ENCODE measurements at regions not wholly inside any gene's neighbourhood (a gene's known extent, or its start where the extent isn't known, plus 50 kb on each side); places are given as distances from the start of the nearest gene placed in this dataset.

GRCh38 chr11:71198823-71199165 is 53.6 kb downstream of the SHANK2 start:
- Histone ChIP-seq H3K27me3 (no peaks in the 10 kb centered on the region), H3K36me3 (no peaks in the 10 kb centered on the region), H3K4me3 (no peak overlapping the region), H3K27ac (no peak overlapping the region), H3K9me3 (no peaks in the 10 kb centered on the region), H3K4me1 (no peaks in the 10 kb centered on the region)
- DNase-seq: no peak
- TF ChIP-seq POLR2A (IDR thresholded peaks at IDR 0.05) (no peak), CTCF (IDR thresholded peaks at IDR 0.05) (no peak)

GRCh38 chr11:71198141-71198822 is 54.1 kb downstream of the SHANK2 start:
- Histone ChIP-seq H3K27ac (no peak overlapping the region), H3K36me3 (no peaks in the 10 kb centered on the region), H3K27me3 (no peaks in the 10 kb centered on the region), H3K9me3 (no peaks in the 10 kb centered on the region), H3K4me1 (no peaks in the 10 kb centered on the region), H3K4me3 (no peak overlapping the region)
- DNase-seq: peak in 1 of 3 donors; percentile 44
- TF ChIP-seq CTCF (IDR thresholded peaks at IDR 0.05) (no peak), POLR2A (IDR thresholded peaks at IDR 0.05) (no peak)

GRCh38 chr11:71197096-71197495 is 55.3 kb downstream of the SHANK2 start:
- no peak for TF ChIP-seq POLR2A (IDR thresholded peaks at IDR 0.05)
- no peak for TF ChIP-seq CTCF (IDR thresholded peaks at IDR 0.05)
- Histone ChIP-seq H3K9me3 (no peaks in the 10 kb centered on the region), H3K4me3 (no peak overlapping the region), H3K27me3 (no peaks in the 10 kb centered on the region), H3K36me3 (no peaks in the 10 kb centered on the region), H3K27ac (no peak overlapping the region), H3K4me1 (no peaks in the 10 kb centered on the region)
- peak in 1 of 3 donors; percentile 12 for DNase-seq

GRCh38 chr11:71194710-71195109 is 57.7 kb downstream of the SHANK2 start:
- Histone ChIP-seq H3K27ac (no peak overlapping the region), H3K9me3 (no peaks in the 10 kb centered on the region), H3K4me1 (no peaks in the 10 kb centered on the region), H3K36me3 (no peaks in the 10 kb centered on the region), H3K27me3 (no peaks in the 10 kb centered on the region), H3K4me3 (no peak overlapping the region)
- peak in 2 of 3 donors; percentile 48 to 55 for DNase-seq
- TF ChIP-seq CTCF (IDR thresholded peaks at IDR 0.05) (no peak), POLR2A (IDR thresholded peaks at IDR 0.05) (no peak)

- no peaks in the 10 kb centered on the region for H3K9me3 ChIP-seq
- no peak overlapping the region for H3K4me3 ChIP-seq
- H3K27me3 ChIP-seq: no peaks in the 10 kb centered on the region
- no peaks in the 10 kb centered on the region for H3K36me3 ChIP-seq
- TF ChIP-seq POLR2A (IDR thresholded peaks at IDR 0.05): no peak
- TF ChIP-seq CTCF (IDR thresholded peaks at IDR 0.05): no peak
- H3K27ac ChIP-seq: no peak overlapping the region
- peak in 1 of 3 donors; percentile 25 for DNase-seq
- H3K4me1 ChIP-seq: no peaks in the 10 kb centered on the region
Measured at GRCh38 chr11:71193431-71193830, 58.9 kb downstream of the SHANK2 start.

- H3K4me1 ChIP-seq: no peaks in the 10 kb centered on the region
- H3K27me3 ChIP-seq: no peaks in the 10 kb centered on the region
- no peaks in the 10 kb centered on the region for H3K36me3 ChIP-seq
- no peak for DNase-seq
- TF ChIP-seq POLR2A (IDR thresholded peaks at IDR 0.05) (no peak), CTCF (IDR thresholded peaks at IDR 0.05) (no peak)
- H3K4me3 ChIP-seq: no peak overlapping the region
- H3K9me3 ChIP-seq: no peaks in the 10 kb centered on the region
- no peak overlapping the region for H3K27ac ChIP-seq
Measured at GRCh38 chr11:71192629-71193028, 59.7 kb downstream of the SHANK2 start.
